Activated CD8-positive, alpha-beta memory T cell treated with anti-CD3 and anti-CD28 coated beads for 48 hours (primary cell): ENCODE measurements at regions not wholly inside any gene's neighbourhood (a gene's known extent, or its start where the extent isn't known, plus 50 kb on each side); places are given as distances from the start of the nearest gene placed in this dataset.

ENCODE experiments used
- DNase-seq, 3 experiments: peaks; one replicate each; pipeline ENCODE4 v3.0.0-alpha.2; 2020; ENCODE audit warnings: low read depth in 2 of 3, low spot score in 2 of 3

- DNase-seq, result no peak
Measured at GRCh38 chr5:6910950-6911349, 197.7 kb downstream of the TENT4A start.

DNA sequence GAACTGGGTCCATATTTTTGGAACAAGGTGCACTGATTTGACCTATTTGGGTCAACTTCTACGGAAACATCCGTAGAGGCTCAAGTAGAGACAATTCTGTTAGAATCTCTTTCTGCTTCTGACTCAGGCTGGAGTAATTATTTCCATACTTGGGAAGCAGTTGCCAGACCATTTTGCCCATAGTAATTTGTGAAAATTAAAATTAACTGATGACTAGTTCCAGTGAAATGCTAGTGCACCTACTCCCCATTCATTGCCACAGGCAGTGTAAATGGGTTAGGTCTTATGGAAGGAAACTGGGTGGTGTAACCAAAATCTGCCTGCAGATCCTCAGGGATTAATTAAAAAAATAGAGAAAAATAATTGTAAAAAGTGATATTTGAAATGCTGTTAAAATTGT, 201.1 kb downstream of the TENT4A start:
- DNase-seq, result no peak

DNA sequence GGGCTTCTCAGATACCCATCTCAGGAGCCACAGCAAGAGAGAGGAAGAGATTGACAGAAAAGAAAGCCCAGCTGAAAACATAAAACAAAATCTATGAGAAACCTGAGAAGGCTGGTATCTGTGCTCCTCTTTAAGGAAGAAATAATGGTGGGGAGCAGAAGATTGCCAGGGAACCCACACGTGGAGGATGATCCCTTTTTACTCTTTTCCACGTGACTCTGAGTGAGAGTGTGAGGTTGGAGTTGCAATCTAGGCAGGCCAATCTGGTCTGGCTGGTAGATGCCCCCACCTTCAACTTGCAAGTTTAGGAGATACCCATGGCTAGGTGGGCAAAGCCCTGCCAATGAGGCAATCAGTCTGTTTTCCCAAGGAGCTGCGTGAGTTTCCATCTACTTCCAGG, 202.3 kb downstream of the TENT4A start:
- DNase-seq, result no peak

DNA sequence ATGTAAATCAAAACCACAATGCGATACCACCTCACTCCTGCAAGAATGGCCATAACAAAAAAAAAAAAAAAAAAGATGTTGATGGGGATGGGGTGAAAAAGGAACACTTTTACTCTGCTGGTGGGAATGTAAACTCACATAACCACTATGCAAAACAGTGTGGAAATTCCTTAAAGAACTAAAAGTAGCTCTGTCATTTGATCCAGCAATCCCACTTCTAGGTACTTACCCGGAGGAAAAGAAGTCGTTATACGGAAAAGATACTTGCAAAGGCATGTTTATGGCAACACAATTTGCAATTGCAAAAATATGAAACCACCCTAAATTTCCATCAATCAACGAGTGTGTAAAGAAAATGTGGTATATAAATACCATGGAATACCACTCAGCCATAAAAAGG, 205.0 kb downstream of the TENT4A start:
- DNase-seq, result no peak

- DNase-seq, result no peak
Measured at GRCh38 chr5:6920628-6921256, 207.5 kb downstream of the TENT4A start.

DNA sequence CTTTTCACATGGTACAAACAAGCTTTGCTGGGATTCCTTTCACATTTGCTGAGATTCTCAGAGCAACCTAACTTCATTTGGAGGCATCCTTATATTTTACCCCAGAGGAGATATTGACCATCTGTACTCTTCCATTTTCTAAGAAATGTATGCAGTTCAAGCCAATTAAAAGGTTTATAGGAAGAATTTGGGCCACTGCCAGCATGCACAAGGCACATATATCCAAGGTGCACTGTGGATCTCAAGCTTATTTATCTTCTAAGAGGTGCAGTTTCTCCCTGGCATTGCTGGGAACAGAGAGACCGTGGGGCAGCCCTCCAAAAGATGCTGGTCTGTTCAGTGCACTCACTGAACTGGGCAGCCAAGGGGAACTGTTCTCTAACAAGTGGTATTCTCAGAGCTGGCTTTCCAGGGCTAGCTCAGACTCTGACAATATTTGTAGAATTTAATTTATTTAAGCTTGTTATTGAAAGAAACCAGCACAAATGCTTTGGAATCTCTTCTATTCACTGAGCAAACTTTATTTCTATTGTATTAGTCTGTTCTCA, 213.3 kb downstream of the TENT4A start:
- no peak for DNase-seq

DNA sequence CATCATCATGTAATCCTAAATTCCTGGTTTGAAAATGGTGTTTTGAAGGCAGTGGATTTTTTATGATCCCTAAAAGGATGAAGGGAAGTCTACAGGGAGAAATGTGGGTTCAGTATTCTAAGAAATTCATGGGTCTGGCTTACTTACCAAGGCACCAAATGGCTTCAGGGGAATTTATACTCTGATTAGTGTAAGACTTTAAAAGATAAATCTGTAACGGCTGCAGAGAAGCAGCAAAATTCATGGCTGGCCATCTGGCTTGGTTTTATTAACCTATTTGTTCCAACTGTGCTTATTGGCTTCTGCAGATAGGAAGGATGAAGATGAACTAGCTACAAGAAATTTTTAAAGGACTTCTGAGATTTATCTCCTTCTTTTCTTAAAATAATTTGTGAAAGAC, 222.8 kb downstream of the TENT4A start:
- DNase-seq, result no peak

DNA sequence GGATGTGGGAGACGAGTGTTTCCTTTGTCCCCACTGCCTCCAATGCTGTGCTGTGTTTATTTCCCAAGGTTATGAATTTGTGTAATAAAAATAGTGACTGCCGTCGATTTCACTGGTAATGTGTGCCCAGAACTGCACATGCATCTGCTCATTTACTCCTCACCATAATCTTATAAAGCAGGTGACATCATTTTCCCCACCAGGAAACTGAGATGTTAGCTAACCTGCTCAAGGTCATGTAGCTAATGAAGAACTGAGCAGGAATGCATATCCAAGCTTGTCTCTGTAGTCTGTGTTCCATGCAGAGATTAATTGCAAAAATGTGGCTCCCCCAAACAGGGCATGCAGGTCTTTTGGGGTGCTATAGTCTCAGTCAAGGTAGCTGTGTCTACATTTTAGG, 224.4 kb downstream of the TENT4A start:
- no peak for DNase-seq

DNA sequence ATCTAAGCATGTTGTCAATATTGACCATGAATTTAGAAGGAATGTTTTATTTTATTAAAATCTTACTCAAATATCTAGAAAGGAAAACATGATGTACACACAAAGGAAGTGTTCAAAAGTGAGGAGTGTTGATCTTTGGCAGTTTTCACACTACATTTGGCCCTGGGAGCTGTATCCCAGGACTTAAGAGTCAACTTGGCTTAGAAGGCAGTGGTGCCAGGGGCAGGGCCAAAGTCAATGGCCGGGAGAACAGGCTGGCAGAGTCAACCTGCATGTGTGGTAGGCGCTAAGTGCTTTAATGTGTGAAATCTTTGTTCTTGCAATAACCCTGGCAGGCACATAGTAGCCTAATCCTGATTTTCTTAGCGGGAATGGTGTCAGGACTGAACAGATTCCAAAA, 228.4 kb downstream of the TENT4A start:
- DNase-seq, result no peak

- DNase-seq, result no peak
Measured at GRCh38 chr5:6943197-6944112, 230.2 kb downstream of the TENT4A start.

DNA sequence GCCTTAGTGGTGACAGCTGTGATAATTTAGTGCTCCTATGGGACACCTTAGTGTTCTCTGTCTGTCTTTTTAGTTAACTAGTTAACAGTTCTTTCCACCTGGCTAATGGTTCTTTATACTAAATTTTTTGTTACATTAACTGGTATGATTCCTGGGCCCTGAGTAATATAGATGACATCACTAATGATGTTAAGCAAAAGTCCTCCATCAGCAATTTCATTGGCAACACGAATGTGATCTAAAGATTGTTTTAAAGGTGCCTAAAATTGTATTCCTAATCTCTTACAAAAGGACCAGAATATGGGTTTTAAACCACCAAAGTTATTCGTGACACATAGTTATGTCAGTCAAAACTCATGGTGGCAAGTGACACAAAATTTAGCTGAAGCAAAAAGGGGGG, 235.3 kb downstream of the TENT4A start:
- DNase-seq, result no peak

DNA sequence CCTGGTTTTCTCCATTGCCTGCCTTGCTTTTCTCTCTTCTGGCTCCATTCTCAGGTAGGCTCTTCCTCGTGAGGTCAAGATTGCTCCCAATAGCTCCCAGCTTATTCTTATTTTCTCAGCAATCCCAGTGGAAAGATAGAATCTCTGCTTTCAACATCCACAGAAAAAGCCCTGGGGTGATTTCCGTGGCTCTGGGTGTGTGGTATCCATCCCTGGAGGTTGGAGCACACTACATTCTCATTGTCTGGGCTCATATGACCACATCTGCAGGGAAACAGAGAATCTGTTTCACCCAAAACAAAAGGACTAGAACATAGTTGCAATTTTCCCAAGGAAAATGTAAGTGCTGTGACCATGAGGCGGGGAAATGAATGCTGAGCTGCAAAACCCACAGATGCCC, 236.0 kb downstream of the TENT4A start:
- no peak for DNase-seq

GRCh38 chr5:6950250-6950649, 237.0 kb downstream of the TENT4A start:
- DNase-seq, result no peak

GRCh38 chr5:6950860-6951259, 237.6 kb downstream of the TENT4A start:
- DNase-seq, result no peak

DNA sequence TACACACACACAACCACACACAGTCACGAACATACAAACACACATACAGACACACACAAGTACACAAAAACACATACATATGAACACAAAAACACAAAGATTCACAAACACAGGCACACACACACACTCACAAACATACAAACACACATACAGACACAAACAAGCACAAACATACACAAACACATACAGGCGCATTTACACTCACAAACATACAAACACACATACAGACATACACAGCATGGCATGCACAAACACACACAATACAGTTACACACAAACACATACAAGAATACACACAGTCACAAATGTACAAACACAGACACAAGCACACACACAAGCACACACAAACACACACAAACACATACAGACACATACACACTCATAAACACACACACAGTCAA, 247.9 kb downstream of the TENT4A start:
- DNase-seq, result no peak

DNA sequence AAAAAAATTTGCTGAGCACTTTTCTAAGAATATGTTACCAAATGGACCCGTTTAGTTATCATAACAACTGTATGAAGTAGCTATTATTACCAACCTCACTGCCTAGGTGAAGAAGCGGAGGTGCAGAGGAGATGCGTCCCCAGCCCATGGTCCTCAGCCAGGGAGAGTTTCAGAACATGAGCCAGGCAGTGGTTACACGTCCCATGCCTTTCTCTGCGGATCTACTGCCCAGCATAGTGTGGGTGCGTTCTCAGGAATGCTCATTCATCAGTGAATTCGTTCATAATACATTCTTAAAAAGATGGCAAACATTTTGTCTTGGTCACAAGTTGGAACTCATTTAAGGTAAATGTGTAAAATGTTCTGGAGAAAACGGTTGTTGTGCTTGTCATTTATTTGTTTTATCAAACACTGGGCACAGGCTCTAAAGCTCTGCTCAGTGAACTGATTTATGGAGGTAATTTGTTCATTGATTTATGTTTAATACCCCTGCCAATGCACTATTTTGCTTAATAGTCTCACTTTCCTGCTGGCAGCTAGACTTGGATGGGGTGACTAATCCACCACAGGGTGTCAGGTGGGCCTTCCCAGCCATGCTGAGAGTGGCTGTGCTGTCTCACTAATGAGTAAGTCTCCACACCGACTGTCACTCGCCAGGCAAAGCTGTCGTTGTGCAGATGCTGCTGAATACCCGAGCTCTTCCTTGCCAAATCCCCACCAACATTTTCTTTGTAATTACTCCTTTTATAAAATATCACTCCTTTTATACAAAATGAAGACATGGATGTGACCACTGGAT, 248.8 kb downstream of the TENT4A start:
- DNase-seq, result no peak

DNA sequence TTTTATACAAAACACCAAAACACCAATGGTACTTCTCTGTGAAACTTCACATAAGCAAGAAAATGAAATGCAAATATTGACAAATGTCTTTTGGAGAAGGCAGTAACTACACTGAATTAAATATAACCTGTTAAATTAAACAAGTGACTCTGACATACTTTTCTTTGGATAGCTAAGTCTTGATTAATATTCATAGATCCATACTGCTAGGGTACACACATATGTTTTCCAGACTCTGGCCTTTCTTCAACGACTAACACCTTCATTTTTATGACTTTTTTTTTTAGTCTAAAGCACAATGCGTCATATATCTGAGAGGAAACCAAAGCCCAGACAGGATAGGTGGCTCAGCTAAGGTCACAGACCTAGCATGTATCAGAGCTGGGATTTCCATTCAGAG, 263.7 kb downstream of the TENT4A start:
- DNase-seq, result no peak

DNA sequence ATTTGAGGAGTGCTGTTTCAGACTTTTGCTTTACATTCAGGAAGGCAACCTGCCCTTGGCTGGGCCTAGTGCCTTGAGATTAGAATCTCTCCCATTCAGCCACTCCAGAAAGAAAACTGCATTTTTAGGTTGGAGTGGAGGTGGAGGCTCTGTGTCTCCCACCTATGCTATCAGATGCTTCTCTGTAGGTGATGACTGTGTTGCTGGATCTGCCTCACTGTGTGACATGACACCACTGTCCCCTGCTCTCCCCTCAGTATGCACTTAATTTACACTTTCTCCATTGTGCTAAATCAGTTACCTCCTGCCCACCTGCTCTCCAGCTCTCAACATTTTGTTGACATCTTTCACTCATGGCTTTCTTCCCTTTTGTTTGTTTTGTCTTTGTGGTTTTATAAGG, 265.8 kb downstream of the TENT4A start:
- no peak for DNase-seq

- DNase-seq, result no peak
Measured at GRCh38 chr5:6989230-6989629, 276.0 kb downstream of the TENT4A start.

DNA sequence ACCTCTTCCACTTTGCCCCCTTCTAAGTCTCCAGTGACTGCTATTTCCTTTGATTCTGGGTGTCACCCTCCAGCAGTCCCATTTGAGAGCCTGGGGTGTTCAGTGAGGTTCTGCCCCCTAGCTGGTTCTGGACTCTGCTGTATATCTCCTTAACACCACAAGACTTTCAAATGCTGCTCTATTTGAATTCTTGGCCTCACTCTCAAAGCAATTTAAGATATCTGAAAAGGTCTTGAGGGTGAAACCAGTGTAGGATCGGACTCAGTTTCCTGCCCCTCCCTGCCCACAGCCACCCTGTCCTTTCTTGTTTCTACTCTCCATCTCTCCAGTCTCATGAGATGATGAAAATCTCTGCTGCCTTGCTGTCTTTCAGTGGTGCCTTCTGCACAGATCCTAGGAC, 280.9 kb downstream of the TENT4A start:
- DNase-seq, result no peak

GRCh38 chr5:6995115-6995514, 281.9 kb downstream of the TENT4A start:
- DNase-seq, result no peak

DNA sequence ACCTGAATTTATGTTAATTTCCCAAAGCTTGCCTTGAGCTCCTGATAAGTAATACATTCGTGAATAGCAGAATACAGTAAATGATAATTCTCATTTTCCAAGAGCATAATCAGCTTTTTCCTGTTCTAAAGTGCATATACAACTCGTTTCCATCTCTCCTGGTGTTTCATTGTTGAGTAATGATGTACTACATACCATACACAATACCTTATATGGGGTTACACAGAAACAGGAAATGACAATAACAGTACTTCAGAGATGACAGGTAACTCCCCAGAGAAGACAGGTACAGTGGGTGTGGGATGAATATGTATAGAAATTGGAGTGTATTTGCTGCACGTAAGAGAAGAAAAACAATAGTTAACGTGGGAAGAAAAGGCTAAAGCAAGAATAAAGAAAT, 287.1 kb downstream of the TENT4A start:
- DNase-seq, result no peak
